Femur (tissue), 1 donor: ENCODE measurements at regions not wholly inside any gene's neighbourhood (a gene's known extent, or its start where the extent isn't known, plus 50 kb on each side); places are given as distances from the start of the nearest gene placed in this dataset.
"Not testable (repeated sequence)": the region's sequence is repeated elsewhere in the genome, so short reads cannot be mapped to it uniquely, and the experiment has no call there.

Source experiments
- DNase-seq: peaks from one replicate; pipeline ENCODE4 v3.0.0-alpha.2; 2017

DNA sequence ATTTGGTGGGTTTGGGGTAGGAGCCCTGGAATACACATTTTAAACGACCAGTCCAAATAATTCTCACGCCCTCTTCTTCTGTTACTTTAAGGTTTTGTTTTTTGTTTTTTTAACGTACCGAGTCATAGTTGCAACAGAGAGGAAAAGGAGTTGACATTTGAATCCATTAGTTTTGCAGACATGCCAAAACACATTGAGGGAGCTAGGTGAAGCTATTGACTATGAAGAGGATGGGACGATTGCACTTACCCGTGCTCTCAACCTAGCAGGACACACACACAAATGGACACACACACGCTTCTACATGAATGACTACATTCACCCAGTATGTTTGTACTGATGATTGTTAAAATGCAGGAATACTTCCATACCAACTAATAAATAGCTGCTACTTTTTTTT lies 54.3 kb upstream of the CIT start:
- no peak for DNase-seq

DNA sequence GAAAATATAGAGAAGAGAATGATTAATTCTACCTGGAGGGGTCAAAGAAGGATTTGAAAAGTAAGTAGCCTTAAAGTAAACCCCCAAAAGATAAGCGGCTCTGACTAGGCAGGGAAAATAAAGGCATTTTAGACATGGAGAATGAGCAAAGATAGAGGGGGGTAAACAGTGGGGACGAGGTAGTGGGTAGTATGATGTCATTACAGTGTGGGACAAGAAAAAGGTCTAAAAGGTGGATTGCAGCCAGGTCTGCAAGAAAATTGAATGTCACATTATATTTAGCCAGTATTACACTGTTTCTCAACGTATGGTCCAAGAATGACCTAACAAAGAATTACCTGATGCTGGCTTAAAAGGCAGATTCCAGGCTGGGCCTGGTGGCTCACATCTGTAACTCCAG lies 55.8 kb upstream of the CIT start:
- DNase-seq: no peak

DNA sequence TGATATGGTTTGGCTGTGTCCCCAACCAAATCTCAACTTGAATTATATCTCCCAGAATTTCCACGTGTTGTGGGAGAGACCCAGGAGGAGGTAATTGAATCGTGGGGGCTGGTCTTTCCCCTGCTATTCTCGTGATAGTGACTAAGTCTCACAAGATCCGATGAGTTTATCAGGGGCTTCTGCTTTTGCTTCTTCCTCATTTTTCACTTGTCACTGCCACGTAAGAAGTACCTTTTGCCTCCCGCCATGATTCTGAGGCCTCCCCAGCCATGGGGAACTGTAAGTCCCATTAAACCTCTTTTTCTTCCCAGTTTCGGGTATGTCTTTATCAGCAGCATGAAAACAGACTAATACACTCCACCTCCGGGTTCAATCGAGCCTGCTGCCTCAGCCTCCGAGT lies 54.3 kb upstream of the BICDL1 start:
- DNase-seq: not testable (repeated sequence)

DNA sequence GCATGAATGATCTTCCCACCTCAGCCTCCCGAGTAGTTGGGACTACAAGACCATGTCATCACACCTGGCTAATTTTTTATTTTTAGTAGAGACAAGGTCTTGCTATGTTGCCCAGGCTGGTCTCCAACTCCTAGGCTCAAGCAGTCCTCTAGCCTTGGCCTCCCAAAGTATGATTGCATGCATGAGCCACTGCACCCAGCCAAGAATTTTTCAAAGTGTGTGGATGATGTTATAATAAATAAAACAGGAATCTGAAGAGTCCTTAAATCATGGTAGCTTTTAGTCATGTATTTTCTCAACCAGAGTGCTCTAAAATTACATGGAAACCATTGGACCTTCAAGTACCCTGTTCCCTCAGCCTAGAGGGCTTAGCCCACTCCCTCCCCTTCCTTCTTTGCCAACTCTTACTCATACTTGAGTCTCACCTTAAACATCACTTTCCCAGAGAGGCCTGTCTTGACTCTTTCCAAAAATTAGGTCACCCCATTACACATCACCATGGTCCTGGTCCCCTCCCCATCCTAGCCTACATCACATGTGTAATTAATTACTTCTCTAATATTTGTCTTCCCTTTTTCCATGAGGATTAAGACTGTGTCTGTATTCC lies 52.2 kb upstream of the BICDL1 start:
- DNase-seq: peak; percentile 20

DNA sequence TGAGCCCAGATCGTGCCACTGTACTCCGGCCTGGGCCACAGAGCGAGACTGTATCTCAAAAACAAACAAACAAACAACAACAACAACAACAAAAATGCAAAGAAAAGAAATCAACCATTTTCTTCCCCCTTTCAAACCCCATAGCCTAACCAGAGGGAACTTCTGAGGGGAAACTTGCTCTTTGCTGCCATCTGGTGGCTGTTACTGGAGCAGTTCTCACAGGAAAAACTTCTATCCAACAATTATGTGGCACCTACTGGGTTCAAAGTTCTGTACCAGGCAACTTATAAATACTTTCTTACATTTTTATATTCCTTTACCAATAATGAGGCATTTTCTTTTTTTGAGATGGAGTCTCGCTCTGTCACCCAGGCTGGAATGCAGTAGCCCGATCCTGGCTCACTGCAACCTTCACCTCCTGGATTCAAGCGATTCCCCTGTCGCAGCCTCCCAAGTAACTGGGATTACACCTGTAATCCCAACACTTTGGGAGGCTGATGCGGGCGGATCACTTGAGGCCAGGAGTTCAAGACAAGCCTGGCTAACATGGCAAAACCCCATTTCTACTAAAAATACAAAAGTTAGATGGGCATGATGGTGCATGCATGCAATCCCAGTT lies 50.9 kb upstream of the BICDL1 start:
- peak; percentile 61 for DNase-seq
